H1 (cell line): ENCODE measurements at regions not wholly inside any gene's neighbourhood (a gene's known extent, or its start where the extent isn't known, plus 50 kb on each side); places are given as distances from the start of the nearest gene placed in this dataset.

Source experiments
- CTCF ChIA-PET: fragments of 300-600 bp; sonication (Branson Sonifier 250); formaldehyde crosslinking; loops from one replicate; lab custom pipeline; 2021; ENCODE audit not compliant: partially characterized antibody; lab: Charles Lee
- POLR2A ChIA-PET: fragments of 300-600 bp; sonication (Branson Sonifier 250); formaldehyde crosslinking; loops from one replicate; lab custom pipeline; 2021; ENCODE audit warnings: inconsistent platforms; ENCODE audit not compliant: partially characterized antibody; lab: Charles Lee
- DNase-seq, 2 experiments: peaks; one replicate each; pipeline versions ENCODE4 v3.0.0 to v3.0.0-alpha.2; 2010 to 2022; ENCODE audit warnings: low spot score in 2 of 2, low read depth in 1 of 2, mixed read lengths in 1 of 2
- FAIRE-seq: peaks from 2 replicates; lab custom pipeline; 2011; peaks lifted over from hg19 to GRCh38; lab: Jason Lieb, UNC
- H2AFZ ChIP-seq: 2 replicates; pipeline ENCODE4 v1.8.1; 2012; ENCODE audit warnings: low read length, inconsistent platforms
- H2AK5ac ChIP-seq: 2 replicates; pipeline ENCODE4 v1.6.1; 2013; ENCODE audit warnings: low read depth, low read length
- H2BK120ac ChIP-seq: replicated peaks from 2 replicates; pipeline ENCODE3; 2013; ENCODE audit warnings: low read depth, low read length, inconsistent platforms
- H2BK12ac ChIP-seq: 2 replicates; pipeline ENCODE4 v1.6.1; 2013; ENCODE audit warnings: low read depth, low read length
- H2BK15ac ChIP-seq: 2 replicates; pipeline ENCODE4 v1.6.1; 2013; ENCODE audit warnings: low read length
- H2BK20ac ChIP-seq: 2 replicates; pipeline ENCODE4 v1.6.1; 2013; ENCODE audit warnings: low read length
- H2BK5ac ChIP-seq: 2 replicates; pipeline ENCODE4 v1.6.1; 2013; ENCODE audit warnings: low read depth, low read length
- H3K14ac ChIP-seq: 2 replicates; pipeline ENCODE4 v1.6.1; 2013; ENCODE audit warnings: inconsistent platforms; ENCODE audit not compliant: insufficient read length
- H3K18ac ChIP-seq: 2 replicates; pipeline ENCODE4 v1.6.1; 2013; ENCODE audit warnings: low read length; ENCODE audit errors: extremely low read depth
- H3K23ac ChIP-seq: 2 replicates; pipeline ENCODE4 v1.6.1; 2013; ENCODE audit warnings: inconsistent platforms; ENCODE audit not compliant: insufficient read length
- H3K23me2 ChIP-seq: 2 replicates; pipeline ENCODE4 v1.6.1; 2013; ENCODE audit warnings: low read depth, low read length
- H3K27ac ChIP-seq: 2 replicates; pipeline ENCODE4 v1.6.1; 2011; ENCODE audit warnings: low read depth, low read length, inconsistent platforms
- H3K27me3 ChIP-seq, 4 experiments: replicated peaks in 1 of 4; 1 replicate in 1 of 4; 2 replicates in 3 of 4; pipeline versions ENCODE4 v1.6.1 to v1.8.1; 2011 to 2013; ENCODE audit warnings: low read length in 3 of 4, mild to moderate bottlenecking in 3 of 4, inconsistent platforms in 2 of 4, mixed read lengths in 2 of 4, moderate library complexity in 1 of 4; ENCODE audit not compliant: control insufficient read depth in 3 of 4, insufficient read depth in 3 of 4; ENCODE audit errors: extremely low read depth in 1 of 4
- H3K36me3 ChIP-seq, 4 experiments: 2 replicates each; pipeline versions ENCODE4 v1.6.1 to v1.8.1; 2011 to 2013; ENCODE audit warnings: mild to moderate bottlenecking in 4 of 4, low read length in 3 of 4, moderate library complexity in 2 of 4, control low read depth in 1 of 4, inconsistent platforms in 1 of 4; ENCODE audit not compliant: insufficient read depth in 4 of 4, control insufficient read depth in 2 of 4
- H3K4ac ChIP-seq: replicated peaks from 2 replicates; pipeline ENCODE3; 2013; ENCODE audit warnings: low read length, low read depth, mixed read lengths, inconsistent platforms; ENCODE audit not compliant: insufficient read length
- H3K4me1 ChIP-seq, 4 experiments: replicated peaks in 1 of 4; 1 replicate in 1 of 4; 2 replicates in 3 of 4; pipeline versions ENCODE4 v1.6.1 to v1.8.1; 2011 to 2013; ENCODE audit warnings: low read length in 3 of 4, inconsistent platforms in 2 of 4, mixed read lengths in 1 of 4; ENCODE audit not compliant: insufficient read depth in 4 of 4, control insufficient read depth in 3 of 4
- H3K4me2 ChIP-seq, 2 experiments: 2 replicates each; pipeline versions ENCODE4 v1.6.1 to v1.8.1; 2011 to 2013; ENCODE audit warnings: low read depth in 2 of 2, low read length in 2 of 2, control low read depth in 1 of 2, inconsistent platforms in 1 of 2, mild to moderate bottlenecking in 1 of 2; ENCODE audit not compliant: insufficient read depth in 1 of 2
- H3K4me3 ChIP-seq, 4 experiments: fragments of 200-600, 300-600 bp in 1 of 4; sonication (generic), shearing (Covaris generic), sonication (Bioruptor Twin) in 1 of 4; 2 replicates each; pipeline versions ENCODE4 v1.5.1 to v1.8.1; 2011 to 2016; ENCODE audit warnings: low read length in 4 of 4, low read depth in 3 of 4, control low read depth in 2 of 4, inconsistent platforms in 2 of 4, mild to moderate bottlenecking in 2 of 4, mixed read lengths in 1 of 4, moderate library complexity in 1 of 4; ENCODE audit not compliant: insufficient read depth in 2 of 4; ENCODE audit errors: extremely low read depth in 1 of 4
- H3K56ac ChIP-seq: replicated peaks from 2 replicates; pipeline ENCODE3; 2013; ENCODE audit warnings: low read depth, mild to moderate bottlenecking, mixed read lengths, low read length, inconsistent platforms; ENCODE audit not compliant: insufficient read length
- H3K79me1 ChIP-seq: 2 replicates; pipeline ENCODE4 v1.6.1; 2013; ENCODE audit warnings: low read depth, low read length, control low read depth
- H3K79me2 ChIP-seq, 2 experiments: 2 replicates each; pipeline versions ENCODE4 v1.6.1 to v1.8.1; 2012 to 2013; ENCODE audit warnings: low read length in 2 of 2, mild to moderate bottlenecking in 2 of 2, inconsistent platforms in 1 of 2; ENCODE audit not compliant: insufficient read depth in 2 of 2, control insufficient read depth in 1 of 2
- H3K9ac ChIP-seq, 4 experiments: replicated peaks in 1 of 4; 1 replicate in 1 of 4; 2 replicates in 3 of 4; pipeline versions ENCODE4 v1.6.1 to v1.8.1; 2011 to 2013; ENCODE audit warnings: low read depth in 3 of 4, low read length in 3 of 4, control low read depth in 2 of 4, mild to moderate bottlenecking in 2 of 4, moderate library complexity in 2 of 4, inconsistent platforms in 1 of 4; ENCODE audit errors: extremely low read depth in 1 of 4
- H3K9me3 ChIP-seq, 2 experiments: 2 replicates each; pipeline versions ENCODE4 v1.6.1 to v1.8.1; 2012 to 2013; ENCODE audit warnings: mild to moderate bottlenecking in 2 of 2, moderate library complexity in 2 of 2, control low read depth in 1 of 2, inconsistent platforms in 1 of 2, low read depth in 1 of 2, low read length in 1 of 2, mixed read lengths in 1 of 2; ENCODE audit not compliant: insufficient read depth in 2 of 2
- H4K20me1 ChIP-seq, 2 experiments: replicated peaks in 1 of 2; 2 replicates each; pipeline versions ENCODE3 to v1.8.1; 2011 to 2013; ENCODE audit warnings: inconsistent platforms in 2 of 2, low read length in 2 of 2, mild to moderate bottlenecking in 1 of 2; ENCODE audit not compliant: insufficient read depth in 2 of 2, control insufficient read depth in 1 of 2
- H4K5ac ChIP-seq: 2 replicates; pipeline ENCODE4 v1.6.1; 2013; ENCODE audit warnings: low read length, low read depth, mixed read lengths, inconsistent platforms; ENCODE audit not compliant: insufficient read length
- H4K8ac ChIP-seq: 2 replicates; pipeline ENCODE4 v1.8.0; 2013; ENCODE audit warnings: mild to moderate bottlenecking, moderate library complexity, low read length, inconsistent platforms; ENCODE audit not compliant: insufficient read depth; ENCODE audit errors: extremely low read depth
- H4K91ac ChIP-seq: replicated peaks from 2 replicates; pipeline ENCODE3; 2013; ENCODE audit warnings: low read length, mixed read lengths, inconsistent platforms; ENCODE audit not compliant: insufficient read length
- RAD21 ChIP-seq, 2 experiments: IDR thresholded peaks in 1 of 2; conservative IDR thresholded peaks in 1 of 2; 2 replicates each; pipeline ENCODE4 v1.6.1; 2011; ENCODE audit warnings: low read depth in 2 of 2, low read length in 2 of 2, improper control_type of control experiment in 1 of 2, inconsistent platforms in 1 of 2, mild to moderate bottlenecking in 1 of 2, moderate library complexity in 1 of 2
- RFX5 ChIP-seq: IDR thresholded peaks from 2 replicates; pipeline ENCODE4 v1.6.1; 2011; ENCODE audit warnings: low read depth, low read length, improper control_type of control experiment, borderline replicate concordance
- RNF2 ChIP-seq: fragments of 200-900, 300-1000 bp; sonication (generic); IDR thresholded peaks from 2 replicates; pipeline ENCODE4 v1.7.1; 2016; ENCODE audit warnings: borderline replicate concordance, low read depth, mild to moderate bottlenecking, antibody characterized with exemption, low read length; ENCODE audit not compliant: poor library complexity, severe bottlenecking; ENCODE audit errors: missing control alignments
- SRF ChIP-seq: IDR thresholded peaks from 2 replicates; pipeline ENCODE4 v1.6.1; 2011; ENCODE audit warnings: mild to moderate bottlenecking, low read depth, low read length, moderate library complexity
- WGBS, 2 experiments: shearing (Covaris generic) in 1 of 2; methylation state at CpG; one replicate each; pipeline versions ENCODE4 v1.1.6 to v1.1.7; 2013 to 2015; ENCODE audit warnings: low lambda C conversion rate in 2 of 2, mixed read lengths in 2 of 2, inconsistent platforms in 1 of 2, low coverage in 1 of 2, missing lambda C conversion rate in 1 of 2; ENCODE audit not compliant: insufficient replicate concordance in 2 of 2, insufficient coverage in 1 of 2, insufficient read length in 1 of 2; ENCODE audit errors: extremely low coverage in 1 of 2, missing lambda C conversion rate in 1 of 2; 5-methylcytosine and 5-hydroxymethylcytosine counted together
- TF ChIP-seq, protein P1 (sequence below), 3 experiments: IDR thresholded peaks; 1 replicate in 2 of 3; 2 replicates in 1 of 3; pipeline versions ENCODE4 v1.5.1 to v1.6.1; 2011; ENCODE audit warnings: low read length in 3 of 3, mild to moderate bottlenecking in 3 of 3, inconsistent platforms in 2 of 3, low read depth in 1 of 3, moderate library complexity in 1 of 3; ENCODE audit not compliant: insufficient read depth in 1 of 3; ENCODE audit errors: control extremely low read depth in 1 of 3
- TF ChIP-seq, protein P2 (sequence below): IDR thresholded peaks from 2 replicates; pipeline ENCODE4 v1.6.1; 2012; ENCODE audit warnings: low read length, inconsistent platforms

DNA sequence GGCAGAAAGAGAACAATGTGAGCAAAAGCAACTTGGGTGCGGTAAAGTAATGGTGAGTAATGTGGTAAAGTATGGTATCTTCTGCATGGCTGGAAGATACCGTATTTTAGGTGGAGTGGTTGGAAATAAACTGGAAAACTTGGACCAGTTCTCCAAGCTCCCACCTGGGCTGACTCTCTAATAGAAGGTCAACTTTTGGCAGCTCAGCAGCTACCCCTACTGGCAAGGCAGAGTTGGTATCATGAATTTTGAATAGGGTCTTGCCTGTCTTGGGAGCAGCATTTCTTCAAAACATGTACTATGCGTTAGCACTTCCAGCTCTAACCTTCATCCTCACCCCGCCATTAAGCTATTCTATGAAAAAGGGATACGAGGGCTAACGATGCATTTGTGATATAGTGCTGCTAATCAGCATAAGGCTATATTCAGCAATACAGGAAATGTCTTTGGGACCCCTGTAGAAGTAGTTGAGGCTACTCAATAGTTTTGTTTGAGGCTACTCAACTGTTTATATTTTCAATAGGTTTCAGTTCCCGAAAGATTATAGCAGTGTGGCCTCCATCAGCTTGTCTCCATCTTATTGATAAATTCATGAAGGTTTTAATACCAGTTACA is 276.3 kb upstream of the FAR2 start:
- Histone ChIP-seq H4K20me1 (no peaks in the 10 kb centered on the region), H3K4me1 (peaks cover 0 to 4% (median 1%) of the 10 kb centered on the region in 4 experiments; a peak in 3 of 7 replicates), H2BK5ac (no peak overlapping the region), H2AFZ (no peak overlapping the region), H2AK5ac (no peak overlapping the region), H4K5ac (no peak overlapping the region), H3K9ac (no peak overlapping the region), H3K14ac (no peak overlapping the region), H3K27ac (no peak overlapping the region), H3K79me1 (no peaks in the 10 kb centered on the region), H4K8ac (no peak overlapping the region), H3K4me2 (no peak overlapping the region), H3K4ac (no peak overlapping the region), H3K23ac (no peak overlapping the region), H3K27me3 (peaks cover 0 to 3% (median 0%) of the 10 kb centered on the region in 4 experiments; a peak in 1 of 7 replicates), H3K36me3 (no peaks in the 10 kb centered on the region), H3K18ac (no peak overlapping the region), H3K9me3 (no peaks in the 10 kb centered on the region), H2BK12ac (no peak overlapping the region), H3K23me2 (no peaks in the 10 kb centered on the region), H4K91ac (no peak overlapping the region), H3K79me2 (no peaks in the 10 kb centered on the region), H2BK20ac (no peak overlapping the region), H2BK120ac (no peak overlapping the region), H3K56ac (no peak overlapping the region), H3K4me3 (no peak overlapping the region), H2BK15ac (no peak overlapping the region)
- DNase-seq = peak; percentile 34 to 77
- CTCF ChIA-PET = interaction anchor here (0.5 to 2.2 kb wide), 37 partner anchors 10 to 1011 kb away, joined by 3 to 9 read pairs (median 3); no protein-coding TSS in a partner anchor
- FAIRE-seq = peak; percentile 92
- WGBS, 2 experiments = 57% methylated on average over 7 of the region's 7 CpGs; no CpG with 5 or more reads in 1 of the 2 experiments
- POLR2A ChIA-PET = no interaction called here
- TF ChIP-seq SRF (no peak), RFX5 (no peak), RNF2 (no peak), RAD21 (IDR thresholded peaks at IDR 0.05 in 1 of 2, conservative IDR thresholded peaks at IDR 0.05 in 1 of 2; ENCODE audit: low read depth in 2 of 2, low read length in 2 of 2) (peak; percentile 91 to 92)
- TF ChIP-seq, protein P1, sequence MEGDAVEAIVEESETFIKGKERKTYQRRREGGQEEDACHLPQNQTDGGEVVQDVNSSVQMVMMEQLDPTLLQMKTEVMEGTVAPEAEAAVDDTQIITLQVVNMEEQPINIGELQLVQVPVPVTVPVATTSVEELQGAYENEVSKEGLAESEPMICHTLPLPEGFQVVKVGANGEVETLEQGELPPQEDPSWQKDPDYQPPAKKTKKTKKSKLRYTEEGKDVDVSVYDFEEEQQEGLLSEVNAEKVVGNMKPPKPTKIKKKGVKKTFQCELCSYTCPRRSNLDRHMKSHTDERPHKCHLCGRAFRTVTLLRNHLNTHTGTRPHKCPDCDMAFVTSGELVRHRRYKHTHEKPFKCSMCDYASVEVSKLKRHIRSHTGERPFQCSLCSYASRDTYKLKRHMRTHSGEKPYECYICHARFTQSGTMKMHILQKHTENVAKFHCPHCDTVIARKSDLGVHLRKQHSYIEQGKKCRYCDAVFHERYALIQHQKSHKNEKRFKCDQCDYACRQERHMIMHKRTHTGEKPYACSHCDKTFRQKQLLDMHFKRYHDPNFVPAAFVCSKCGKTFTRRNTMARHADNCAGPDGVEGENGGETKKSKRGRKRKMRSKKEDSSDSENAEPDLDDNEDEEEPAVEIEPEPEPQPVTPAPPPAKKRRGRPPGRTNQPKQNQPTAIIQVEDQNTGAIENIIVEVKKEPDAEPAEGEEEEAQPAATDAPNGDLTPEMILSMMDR (IDR thresholded peaks at IDR 0.05; ENCODE audit: control extremely low read depth in 1 of 3, insufficient read depth in 1 of 3, low read depth in 1 of 3, low read length in 3 of 3) = peak; percentile 34 to 88 (median 80)
- TF ChIP-seq, protein P2, sequence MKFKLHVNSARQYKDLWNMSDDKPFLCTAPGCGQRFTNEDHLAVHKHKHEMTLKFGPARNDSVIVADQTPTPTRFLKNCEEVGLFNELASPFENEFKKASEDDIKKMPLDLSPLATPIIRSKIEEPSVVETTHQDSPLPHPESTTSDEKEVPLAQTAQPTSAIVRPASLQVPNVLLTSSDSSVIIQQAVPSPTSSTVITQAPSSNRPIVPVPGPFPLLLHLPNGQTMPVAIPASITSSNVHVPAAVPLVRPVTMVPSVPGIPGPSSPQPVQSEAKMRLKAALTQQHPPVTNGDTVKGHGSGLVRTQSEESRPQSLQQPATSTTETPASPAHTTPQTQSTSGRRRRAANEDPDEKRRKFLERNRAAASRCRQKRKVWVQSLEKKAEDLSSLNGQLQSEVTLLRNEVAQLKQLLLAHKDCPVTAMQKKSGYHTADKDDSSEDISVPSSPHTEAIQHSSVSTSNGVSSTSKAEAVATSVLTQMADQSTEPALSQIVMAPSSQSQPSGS = no peak
